ENCODE measurements at regions not wholly inside any gene's neighbourhood (a gene's known extent, or its start where the extent isn't known, plus 50 kb on each side); places are given as distances from the start of the nearest gene placed in this dataset.

GRCh38 chr1:29592731-29593130 lies 356.4 kb downstream of the PTPRU start:
- H3K4me1 ChIP-seq = no peaks in the 10 kb centered on the region
- no peak overlapping the region for H3K4me3 Mint-ChIP-seq
- no peaks in the 10 kb centered on the region for H4K20me1 ChIP-seq (ENCODE audit: low read depth)
- H3K36me3 ChIP-seq = no peaks in the 10 kb centered on the region
- peak overlapping the region; percentile 79 for H3K27ac Mint-ChIP-seq
- H3K4me1 Mint-ChIP-seq = peaks cover 8% of the 10 kb centered on the region
- no peaks in the 10 kb centered on the region for H3K36me3 Mint-ChIP-seq
- no peaks in the 10 kb centered on the region for H3K9me3 Mint-ChIP-seq
- no peaks in the 10 kb centered on the region for H3K9me3 ChIP-seq (ENCODE audit: low read depth)
- no peak overlapping the region for H3K27ac ChIP-seq
- peaks cover 6% of the 10 kb centered on the region for H3K27me3 Mint-ChIP-seq (ENCODE audit: insufficient read depth, low read depth)
- no peaks in the 10 kb centered on the region for H3K79me2 ChIP-seq (ENCODE audit: low read depth)
- no peak overlapping the region for H3K4me3 ChIP-seq
- H3F3A ChIP-seq (ENCODE audit: low read depth) = no peaks in the 10 kb centered on the region
- no peak overlapping the region for H3K4me2 ChIP-seq
- no peak for DNase-seq (ENCODE audit: low spot score)
- no peaks in the 10 kb centered on the region for H3K27me3 ChIP-seq
- no peak overlapping the region for H3K9ac ChIP-seq
- TF ChIP-seq, protein P1, sequence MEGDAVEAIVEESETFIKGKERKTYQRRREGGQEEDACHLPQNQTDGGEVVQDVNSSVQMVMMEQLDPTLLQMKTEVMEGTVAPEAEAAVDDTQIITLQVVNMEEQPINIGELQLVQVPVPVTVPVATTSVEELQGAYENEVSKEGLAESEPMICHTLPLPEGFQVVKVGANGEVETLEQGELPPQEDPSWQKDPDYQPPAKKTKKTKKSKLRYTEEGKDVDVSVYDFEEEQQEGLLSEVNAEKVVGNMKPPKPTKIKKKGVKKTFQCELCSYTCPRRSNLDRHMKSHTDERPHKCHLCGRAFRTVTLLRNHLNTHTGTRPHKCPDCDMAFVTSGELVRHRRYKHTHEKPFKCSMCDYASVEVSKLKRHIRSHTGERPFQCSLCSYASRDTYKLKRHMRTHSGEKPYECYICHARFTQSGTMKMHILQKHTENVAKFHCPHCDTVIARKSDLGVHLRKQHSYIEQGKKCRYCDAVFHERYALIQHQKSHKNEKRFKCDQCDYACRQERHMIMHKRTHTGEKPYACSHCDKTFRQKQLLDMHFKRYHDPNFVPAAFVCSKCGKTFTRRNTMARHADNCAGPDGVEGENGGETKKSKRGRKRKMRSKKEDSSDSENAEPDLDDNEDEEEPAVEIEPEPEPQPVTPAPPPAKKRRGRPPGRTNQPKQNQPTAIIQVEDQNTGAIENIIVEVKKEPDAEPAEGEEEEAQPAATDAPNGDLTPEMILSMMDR (IDR thresholded peaks at IDR 0.05) = no peak
- no peak for TF ChIP-seq EZH2phosphoT487 (IDR thresholded peaks at IDR 0.05)
- TF ChIP-seq EZH2 (IDR thresholded peaks at IDR 0.05) = no peak
- H2AFZ ChIP-seq (replicated peaks) = peak overlapping the region; percentile 18

DNA sequence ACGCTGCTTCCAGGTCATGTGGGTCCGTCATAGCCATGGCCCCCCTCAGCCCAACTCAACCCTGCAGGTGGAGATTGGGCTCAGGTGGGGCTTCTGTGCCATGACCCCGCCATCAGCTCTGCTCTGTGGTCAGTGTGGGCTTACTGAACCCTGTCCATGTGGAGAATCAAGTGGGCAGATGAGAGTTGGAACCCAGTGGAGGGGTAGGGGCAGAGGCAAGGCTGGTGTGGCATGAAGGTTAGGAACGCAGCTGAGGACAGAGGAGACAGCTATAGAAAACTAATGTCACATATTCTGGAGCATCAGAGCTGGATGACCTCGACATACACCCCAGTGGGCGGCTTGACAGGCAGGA lies 355.9 kb downstream of the PTPRU start:
- Histone ChIP-seq H3K9me3 (ENCODE audit: low read depth) (no peaks in the 10 kb centered on the region), H2AFZ (replicated peaks) (no peak overlapping the region), H3K4me2 (no peak overlapping the region), H3K27me3 (no peaks in the 10 kb centered on the region), H4K20me1 (ENCODE audit: low read depth) (no peaks in the 10 kb centered on the region), H3K27ac (no peak overlapping the region), H3K79me2 (ENCODE audit: low read depth) (no peaks in the 10 kb centered on the region), H3F3A (ENCODE audit: low read depth) (no peaks in the 10 kb centered on the region), H3K36me3 (no peaks in the 10 kb centered on the region), H3K4me1 (no peaks in the 10 kb centered on the region), H3K9ac (no peak overlapping the region), H3K4me3 (no peak overlapping the region)
- Mint-ChIP-seq H3K27me3 (ENCODE audit: insufficient read depth, low read depth) (peaks cover 6% of the 10 kb centered on the region), H3K4me1 (peaks cover 8% of the 10 kb centered on the region), H3K4me3 (no peak overlapping the region), H3K27ac (peak overlapping the region; percentile 62), H3K9me3 (no peaks in the 10 kb centered on the region), H3K36me3 (no peaks in the 10 kb centered on the region)
- DNase-seq (ENCODE audit: low spot score) = no peak
- TF ChIP-seq, protein P1 (IDR thresholded peaks at IDR 0.05) = no peak
- no peak for TF ChIP-seq EZH2phosphoT487 (IDR thresholded peaks at IDR 0.05)
- TF ChIP-seq EZH2 (IDR thresholded peaks at IDR 0.05) = no peak

- no peak overlapping the region for H3K4me3 ChIP-seq
- H4K20me1 ChIP-seq (ENCODE audit: low read depth) = no peaks in the 10 kb centered on the region
- no peak overlapping the region for H3K9ac ChIP-seq
- H3K9me3 ChIP-seq (ENCODE audit: low read depth) = no peaks in the 10 kb centered on the region
- H3F3A ChIP-seq (ENCODE audit: low read depth) = no peaks in the 10 kb centered on the region
- peaks cover 8% of the 10 kb centered on the region for H3K4me1 Mint-ChIP-seq
- no peaks in the 10 kb centered on the region for H3K79me2 ChIP-seq (ENCODE audit: low read depth)
- no peaks in the 10 kb centered on the region for H3K36me3 Mint-ChIP-seq
- TF ChIP-seq, protein P1 (IDR thresholded peaks at IDR 0.05) = no peak
- TF ChIP-seq EZH2phosphoT487 (IDR thresholded peaks at IDR 0.05) (no peak), EZH2 (IDR thresholded peaks at IDR 0.05) (no peak)
- peak overlapping the region; percentile 34 for H2AFZ ChIP-seq (replicated peaks)
- no peaks in the 10 kb centered on the region for H3K9me3 Mint-ChIP-seq
- peaks cover 6% of the 10 kb centered on the region for H3K27me3 Mint-ChIP-seq (ENCODE audit: insufficient read depth, low read depth)
- no peak overlapping the region for H3K27ac Mint-ChIP-seq
- H3K27ac ChIP-seq = no peak overlapping the region
- DNase-seq (ENCODE audit: low spot score) = no peak
- no peaks in the 10 kb centered on the region for H3K4me1 ChIP-seq
- no peak overlapping the region for H3K4me3 Mint-ChIP-seq
- H3K27me3 ChIP-seq = no peaks in the 10 kb centered on the region
- H3K36me3 ChIP-seq = no peaks in the 10 kb centered on the region
- H3K4me2 ChIP-seq = no peak overlapping the region
Observed at GRCh38 chr1:29591601-29592260, 355.4 kb downstream of the PTPRU start.

All from neural progenitor cell (in vitro differentiated cells).